Activated CD4-positive, alpha-beta T cell treated with anti-CD3 and anti-CD28 coated beads, Interleukin-2, Interleukin-6, amounts not matched to agents 100 ng/mL and 50 ng/mL, durations not matched to agents 16 hours and 8 hours (primary cell): ENCODE measurements at regions not wholly inside any gene's neighbourhood (a gene's known extent, or its start where the extent isn't known, plus 50 kb on each side); places are given as distances from the start of the nearest gene placed in this dataset.
"Not testable (repeated sequence)": the region's sequence is repeated elsewhere in the genome, so short reads cannot be mapped to it uniquely, and the experiment has no call there.

Experiments used
- DNase-seq: peaks from one replicate; pipeline ENCODE4 v3.0.0-alpha.2; 2020

DNA sequence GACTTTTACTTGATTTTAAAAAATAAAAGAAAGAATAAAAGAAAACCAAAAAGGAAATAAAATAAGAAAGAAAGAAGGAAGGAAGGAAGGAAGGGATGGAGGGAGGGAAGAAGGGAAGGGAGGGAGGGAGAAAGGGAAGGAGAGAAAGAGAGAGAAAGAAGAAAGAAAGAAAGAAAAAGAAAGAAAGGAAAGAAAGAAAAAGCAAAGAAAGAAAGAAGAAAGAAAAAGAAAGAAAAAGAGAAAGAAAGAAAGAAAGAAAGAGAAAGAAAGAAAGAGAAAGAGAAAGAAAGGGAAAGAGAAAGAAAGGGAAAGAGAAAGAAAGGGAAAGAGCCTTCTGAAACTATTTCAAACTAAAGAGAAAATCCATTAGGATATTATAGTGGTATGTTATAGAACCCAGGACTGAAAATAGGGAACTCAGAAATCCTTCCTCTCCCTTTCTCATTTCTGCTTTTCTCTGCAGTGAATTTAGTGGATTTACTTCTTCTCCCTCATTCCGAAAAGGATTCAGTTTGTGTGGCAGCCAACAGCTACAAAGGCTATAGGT, 414.7 kb upstream of the CCNG1 start:
- DNase-seq = no peak

DNA sequence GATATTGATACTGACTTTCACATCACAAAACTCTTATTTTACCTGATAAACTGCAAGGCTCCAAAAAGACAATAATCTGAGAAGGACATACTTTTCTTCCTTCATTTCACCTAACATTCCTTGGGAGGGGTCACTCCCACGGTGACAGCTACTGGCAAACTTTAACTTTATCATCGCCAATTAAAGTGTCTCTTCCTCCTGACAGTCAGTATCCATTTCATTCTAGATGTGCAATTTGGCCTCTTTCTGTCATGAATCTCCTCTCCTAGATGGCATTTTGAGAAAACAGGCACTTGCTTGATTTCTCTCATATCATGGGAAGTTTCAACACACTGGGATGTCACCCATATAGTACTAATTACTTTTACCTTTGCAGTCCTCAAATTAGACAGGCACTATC, 413.5 kb upstream of the CCNG1 start:
- DNase-seq = no peak

DNA sequence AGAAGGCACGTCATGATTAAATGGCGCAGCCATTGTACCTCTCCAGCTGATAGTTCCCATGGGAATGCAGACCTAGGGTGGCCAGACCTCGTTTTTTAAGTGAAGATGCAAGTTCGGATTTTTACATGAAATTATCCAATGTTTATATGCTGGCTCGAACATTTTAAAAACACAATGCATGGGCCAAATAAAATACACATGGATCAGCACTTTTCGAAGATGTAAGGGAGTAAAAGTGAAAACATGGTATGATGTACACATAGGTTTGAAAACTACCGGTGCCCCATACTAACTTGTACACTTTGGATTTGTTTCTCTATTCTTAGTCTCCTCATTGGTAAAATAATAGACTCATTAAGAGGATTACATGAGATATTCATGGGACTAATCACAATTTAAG, 412.5 kb upstream of the CCNG1 start:
- no peak for DNase-seq

DNA sequence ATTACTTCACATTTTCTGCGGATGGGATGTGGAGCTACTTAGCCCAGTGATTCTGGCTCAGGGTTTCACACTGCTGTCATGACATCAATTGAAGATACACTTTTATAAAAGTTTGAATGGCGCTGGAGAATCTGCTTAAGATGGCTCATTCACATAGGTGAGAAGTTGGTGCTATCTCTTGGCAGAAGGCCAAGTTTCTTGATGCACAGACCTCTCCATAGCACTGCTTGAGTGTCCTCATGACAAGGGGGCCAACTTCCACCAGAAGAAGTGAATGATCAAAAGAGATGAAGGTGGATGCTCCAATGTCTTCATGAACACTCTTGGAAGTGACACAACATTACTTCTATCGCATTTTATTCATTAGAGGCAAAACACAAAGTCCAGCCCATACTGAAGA, 403.7 kb upstream of the CCNG1 start:
- no peak for DNase-seq

DNA sequence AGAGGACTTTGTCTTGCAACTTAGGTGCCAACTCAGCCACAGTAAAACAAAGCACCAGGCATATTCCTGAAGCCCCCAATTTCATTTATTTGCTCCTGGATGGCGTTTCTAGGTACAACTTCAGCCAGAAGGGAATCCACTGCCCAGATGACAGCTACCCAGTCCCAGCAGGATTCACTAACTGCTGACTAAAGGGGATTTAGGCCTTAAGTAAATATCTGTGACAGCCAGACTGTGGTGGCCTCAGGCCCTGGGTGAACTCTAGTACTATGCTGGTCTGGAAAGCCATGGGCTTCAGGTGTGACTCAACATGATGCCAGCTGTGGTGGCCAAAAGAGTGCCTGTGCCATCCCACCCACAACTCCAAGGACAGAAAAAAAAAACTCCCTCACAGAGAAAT, 396.1 kb upstream of the CCNG1 start:
- DNase-seq = no peak

DNA sequence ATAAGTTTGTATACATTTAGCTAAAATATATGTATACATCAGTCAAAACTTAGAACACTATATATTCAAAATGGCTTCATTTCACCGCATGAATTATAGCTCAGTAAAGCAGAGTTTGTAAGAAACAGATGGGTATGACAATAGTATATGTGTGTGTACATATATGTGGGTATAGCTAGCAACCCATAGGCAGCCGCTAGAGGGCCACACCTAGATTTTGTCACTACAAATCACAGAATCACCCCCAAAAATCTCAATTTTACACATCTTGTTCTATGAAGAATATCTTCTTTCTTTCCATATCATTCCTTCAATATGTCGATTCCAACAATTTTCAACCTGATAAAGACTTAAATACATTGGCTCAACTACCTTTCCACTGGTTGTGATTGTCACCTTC, 357.8 kb upstream of the CCNG1 start:
- peak; percentile 2 for DNase-seq

DNA sequence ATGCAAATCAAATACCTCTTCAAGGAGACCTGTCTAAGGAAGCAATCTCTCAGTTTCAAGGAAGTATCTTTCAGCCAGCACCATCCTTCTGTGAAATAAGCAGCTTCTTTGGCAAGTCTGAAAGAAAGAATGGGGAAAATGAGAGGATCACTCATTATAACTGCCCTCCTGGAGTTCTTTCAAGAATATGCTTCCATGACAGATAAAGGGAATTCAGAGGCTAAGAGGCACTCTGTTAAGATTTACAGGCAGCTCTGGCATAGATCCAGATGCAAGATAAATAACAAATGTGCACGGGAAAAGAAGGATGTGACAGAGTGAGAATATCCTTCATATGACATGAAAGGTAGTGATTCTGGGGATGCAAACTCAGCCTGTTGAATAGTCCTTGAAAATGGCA, 348.2 kb upstream of the CCNG1 start:
- DNase-seq = no peak

DNA sequence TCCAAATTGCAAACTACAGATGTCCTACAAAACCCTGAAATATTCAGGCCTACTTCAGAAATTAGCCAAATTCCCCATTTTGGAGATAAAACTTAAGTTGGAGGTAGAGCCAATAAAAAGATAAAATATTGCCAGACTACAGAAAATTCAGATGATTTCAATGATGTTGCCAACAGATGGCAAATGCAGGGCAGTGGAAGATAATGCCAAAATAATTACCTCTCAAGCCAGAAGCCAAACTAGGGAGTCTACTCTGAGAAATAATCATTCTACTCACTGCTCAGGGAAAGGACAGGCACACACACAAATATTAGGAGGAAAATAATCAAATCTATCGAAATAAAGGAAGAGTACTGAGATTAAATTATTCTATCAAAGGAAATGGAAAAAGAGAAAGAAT, 347.5 kb upstream of the CCNG1 start:
- no peak for DNase-seq

DNA sequence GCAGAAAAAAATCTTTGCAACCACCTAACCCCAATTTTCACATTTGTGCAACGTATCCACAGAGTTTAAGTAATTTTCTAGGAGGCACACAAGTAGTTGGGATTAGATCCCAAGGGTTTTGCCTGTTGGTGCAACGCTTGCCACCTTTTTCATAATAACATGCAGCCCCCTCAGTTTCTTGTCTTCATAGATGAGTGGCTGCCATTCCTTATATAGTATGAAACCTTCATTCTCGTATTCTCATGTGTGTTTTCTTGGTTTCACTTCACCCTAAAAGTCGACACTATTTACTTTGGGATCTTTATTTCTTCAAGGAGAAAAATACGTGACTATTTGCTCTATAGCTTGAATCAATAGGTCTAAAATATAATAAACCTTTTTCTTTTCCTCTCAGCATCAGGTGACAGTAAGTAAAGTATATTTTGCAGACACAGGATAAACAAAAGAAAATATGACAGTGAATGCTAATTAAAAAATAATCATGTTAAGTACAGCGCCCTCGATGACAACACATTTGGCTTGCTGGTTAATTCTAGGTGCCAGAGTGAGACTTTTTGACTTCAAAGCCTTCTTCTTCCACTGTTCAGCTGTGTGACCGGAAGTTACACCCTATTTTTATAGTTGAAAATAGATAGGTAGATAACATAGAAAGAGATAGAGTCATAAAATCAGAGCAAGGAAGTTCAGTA, 342.8 kb upstream of the CCNG1 start:
- DNase-seq = no peak

DNA sequence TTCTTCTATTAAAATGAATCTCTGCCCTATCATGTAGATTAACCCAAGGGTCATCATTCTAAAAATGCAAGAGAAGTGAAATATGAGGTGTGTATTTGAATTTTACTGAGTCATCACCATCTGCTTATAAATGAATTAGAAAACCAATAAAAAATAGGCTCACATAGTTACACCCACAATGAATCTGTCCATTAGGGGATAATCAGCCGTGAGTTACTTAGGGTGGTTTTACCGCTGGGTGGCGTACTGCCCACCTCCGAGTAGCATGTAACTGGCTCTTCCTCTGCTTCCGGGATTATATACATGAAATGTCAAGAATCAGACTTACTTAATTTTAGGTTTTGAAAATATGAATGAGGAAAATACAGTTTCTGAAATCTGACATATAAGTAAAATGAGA, 332.9 kb upstream of the CCNG1 start:
- no peak for DNase-seq

DNA sequence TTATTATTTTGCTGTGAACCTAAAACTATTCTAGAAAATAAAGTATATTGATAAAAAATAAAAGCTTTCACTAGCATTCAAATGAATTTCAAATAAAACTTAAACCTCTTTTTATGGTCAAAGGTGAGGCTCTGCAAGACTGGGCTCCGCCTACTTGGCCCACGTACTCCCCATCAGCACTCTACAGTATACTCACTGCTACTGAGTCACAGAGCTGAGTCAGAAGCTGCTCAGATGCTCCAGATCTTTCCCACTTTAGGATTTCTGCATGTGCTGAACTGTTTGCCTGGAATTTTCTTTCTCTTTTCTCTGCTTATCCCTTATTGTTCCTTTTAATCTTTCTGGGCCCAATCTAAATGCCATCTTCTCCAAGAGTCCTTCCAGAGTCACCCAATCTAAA, 331.9 kb upstream of the CCNG1 start:
- no peak for DNase-seq

DNA sequence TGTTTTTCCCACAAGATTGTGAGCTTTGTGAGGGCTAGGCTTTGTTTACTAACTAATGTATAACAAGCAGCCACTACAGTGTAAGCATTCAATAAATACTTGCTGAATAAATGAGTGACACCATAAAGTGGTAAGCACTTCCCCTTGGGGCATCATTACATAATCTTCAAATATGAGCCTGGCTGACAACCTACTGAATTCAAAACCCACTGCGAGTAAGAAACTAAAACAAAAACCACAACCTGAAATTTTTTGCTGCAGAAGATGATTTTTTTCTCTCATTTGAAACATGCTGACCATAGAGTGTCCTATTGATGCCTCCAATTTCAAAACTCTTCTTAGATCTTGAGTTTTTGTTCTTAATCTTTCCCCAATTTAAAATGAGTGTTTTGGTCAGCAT, 331.3 kb upstream of the CCNG1 start:
- DNase-seq = no peak

DNA sequence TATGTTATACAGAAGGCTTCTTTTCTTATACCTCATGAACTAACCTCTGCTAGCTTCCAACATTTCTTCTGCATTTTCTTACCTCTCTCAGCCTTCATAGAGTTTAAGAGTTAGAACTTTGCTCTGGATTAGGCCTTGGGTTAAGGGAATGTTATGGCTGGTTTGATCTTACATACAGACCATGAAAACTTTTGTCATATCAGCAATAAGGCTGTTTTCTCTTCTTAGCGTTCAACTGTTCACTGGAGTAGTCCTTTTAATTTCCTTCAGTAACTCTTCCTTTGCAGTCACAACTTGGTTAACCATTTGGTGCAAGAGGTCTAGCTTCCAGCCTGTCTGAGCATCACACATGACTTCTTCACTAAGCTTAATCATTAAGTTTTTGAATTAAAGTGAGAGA, 329.0 kb upstream of the CCNG1 start:
- no peak for DNase-seq

DNA sequence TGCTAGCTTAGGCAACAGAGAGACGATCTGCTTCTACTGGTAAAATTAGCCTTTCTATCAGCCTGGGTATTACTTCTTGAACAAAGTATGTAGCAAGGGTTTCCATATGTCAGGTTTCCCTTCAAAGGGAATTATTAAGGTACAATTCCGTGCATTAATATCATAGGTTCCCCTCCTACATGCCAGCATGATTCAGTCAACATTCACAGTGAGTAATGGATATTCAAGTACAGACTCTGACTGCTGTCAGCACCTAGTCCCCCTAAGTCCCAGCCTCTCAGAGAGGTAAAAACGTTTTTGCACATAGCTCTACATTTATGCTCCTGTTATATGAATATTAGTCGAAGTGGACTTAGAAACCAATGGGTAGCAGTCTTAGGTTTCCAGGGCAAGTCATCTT, 322.4 kb upstream of the CCNG1 start:
- no peak for DNase-seq

DNA sequence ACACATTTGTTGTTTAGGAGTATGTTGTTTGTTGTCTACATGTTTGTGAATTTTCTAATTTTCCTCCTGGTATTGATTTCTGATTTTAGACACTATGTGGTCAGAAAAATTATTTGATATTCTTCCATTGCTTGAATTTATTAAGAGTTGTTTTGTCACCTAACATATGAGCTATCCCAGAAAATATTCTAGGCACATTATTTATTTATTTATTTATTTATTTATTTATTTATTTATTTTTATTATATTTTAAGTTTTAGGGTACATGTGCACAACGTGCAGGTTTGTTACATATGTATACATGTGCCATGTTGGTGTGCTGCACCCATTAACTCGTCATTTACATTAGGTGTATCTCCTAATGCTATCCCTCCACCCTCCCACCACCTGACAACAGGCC, 320.8 kb upstream of the CCNG1 start:
- not testable (repeated sequence) for DNase-seq

DNA sequence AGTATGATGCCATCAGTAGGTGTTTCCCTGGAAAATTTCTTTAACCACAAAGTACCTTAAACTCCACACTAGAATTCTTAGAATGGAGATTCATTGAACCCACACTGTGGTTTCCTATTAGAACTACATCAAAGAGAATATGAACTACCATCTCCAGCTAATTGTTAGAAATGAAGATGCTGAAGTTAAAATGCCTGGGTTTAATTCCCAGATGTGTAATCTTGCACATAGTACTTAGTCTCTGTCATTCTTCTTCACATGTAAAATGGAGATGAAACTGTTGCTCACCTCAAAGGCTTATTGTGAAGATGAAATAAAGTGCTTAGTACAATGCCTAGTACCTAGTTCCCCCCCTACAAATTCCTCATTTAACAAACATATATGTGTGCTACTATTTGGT, 303.3 kb upstream of the CCNG1 start:
- no peak for DNase-seq

DNA sequence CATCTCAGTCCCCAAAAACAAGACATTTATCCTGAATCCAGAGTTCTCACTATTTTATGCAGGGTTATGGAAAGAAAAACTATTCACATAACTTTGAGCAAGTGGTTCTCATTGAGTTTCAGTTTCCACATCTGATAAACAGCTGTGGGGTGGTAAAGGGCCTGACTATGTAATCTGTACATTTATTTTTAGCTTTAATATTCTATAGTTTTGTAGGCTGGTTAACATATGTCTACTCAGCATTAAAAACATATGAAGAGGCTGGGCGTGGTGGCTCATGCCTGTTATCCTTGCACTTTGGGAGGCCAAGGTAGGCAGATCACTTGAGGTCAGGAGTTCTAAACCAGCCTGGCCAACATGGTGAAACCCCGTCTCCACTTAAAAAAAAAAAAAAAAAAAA, 301.5 kb upstream of the CCNG1 start:
- DNase-seq = no peak

DNA sequence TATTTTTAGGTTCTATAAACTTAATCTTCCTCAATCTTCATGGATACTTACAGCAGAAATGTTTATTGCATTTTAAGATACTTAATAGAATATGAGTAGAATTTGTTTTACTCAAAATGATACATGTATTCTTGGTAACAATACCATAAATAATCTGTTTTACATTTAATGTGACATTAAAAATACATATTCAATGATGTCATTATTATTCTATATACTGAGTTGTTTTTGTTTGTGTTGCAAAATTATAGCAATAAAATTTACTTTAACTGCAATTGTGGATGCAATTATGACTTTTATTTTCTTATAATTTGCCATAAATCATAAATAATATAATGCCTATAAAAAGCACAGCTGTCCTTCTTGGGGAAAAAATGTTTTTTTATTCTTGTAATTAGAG, 275.9 kb upstream of the CCNG1 start:
- no peak for DNase-seq

DNA sequence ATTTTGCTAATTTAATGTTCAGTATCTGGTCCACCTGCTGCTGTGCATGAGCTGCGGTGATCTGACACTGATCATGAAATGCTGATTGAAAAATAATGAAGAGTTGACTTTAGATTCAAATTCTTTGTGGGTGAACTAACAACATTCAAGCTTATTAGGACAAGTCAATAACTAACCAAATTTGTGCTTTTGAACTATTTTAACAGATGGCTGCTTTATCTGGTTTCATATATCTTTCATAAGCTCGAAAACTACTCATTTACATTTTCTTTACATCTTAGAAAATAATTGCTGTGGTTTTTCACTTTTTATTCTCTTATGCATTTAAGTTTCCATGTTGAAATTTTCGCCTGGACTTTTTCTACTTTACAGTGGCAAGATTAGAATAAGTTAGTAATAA, 274.8 kb upstream of the CCNG1 start:
- DNase-seq = no peak

DNA sequence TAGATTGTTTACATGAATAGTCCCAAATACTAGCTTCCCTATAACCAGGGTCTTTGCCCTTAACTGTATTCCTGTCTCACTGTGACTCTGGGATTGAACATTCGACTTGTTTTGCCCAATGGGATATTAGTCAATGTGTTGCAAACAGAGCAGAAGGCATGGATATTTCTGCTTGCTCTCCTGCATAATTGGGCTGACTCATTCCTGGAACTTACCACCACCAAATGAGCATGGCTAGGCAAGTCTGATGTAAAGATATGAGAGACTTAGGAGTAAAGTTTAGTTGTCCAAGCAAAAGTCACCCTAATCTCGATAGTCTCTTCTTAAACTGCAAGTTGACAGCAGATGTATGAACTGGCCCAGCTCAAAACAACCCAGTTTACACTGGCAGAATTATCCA, 273.5 kb upstream of the CCNG1 start:
- DNase-seq = no peak

DNA sequence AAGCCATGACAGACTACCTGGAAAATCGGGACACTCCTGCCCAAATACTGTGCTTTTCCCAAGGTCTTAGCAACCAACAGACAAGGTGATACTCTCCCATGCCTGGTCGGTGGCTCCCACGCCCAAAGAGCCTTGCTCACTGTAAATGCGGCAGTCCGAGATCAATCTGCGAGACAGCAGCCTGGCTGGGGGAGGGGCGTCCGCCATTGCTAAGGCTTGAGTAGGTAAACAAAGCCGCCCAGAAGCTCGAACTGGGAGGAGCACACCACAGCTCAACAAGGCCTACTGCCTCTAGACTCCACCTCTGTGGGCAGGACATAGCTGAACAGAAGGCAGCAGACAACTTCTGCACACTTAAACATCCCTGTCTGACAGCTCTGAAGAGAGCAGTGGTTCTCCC, 272.1 kb upstream of the CCNG1 start:
- DNase-seq = no peak

DNA sequence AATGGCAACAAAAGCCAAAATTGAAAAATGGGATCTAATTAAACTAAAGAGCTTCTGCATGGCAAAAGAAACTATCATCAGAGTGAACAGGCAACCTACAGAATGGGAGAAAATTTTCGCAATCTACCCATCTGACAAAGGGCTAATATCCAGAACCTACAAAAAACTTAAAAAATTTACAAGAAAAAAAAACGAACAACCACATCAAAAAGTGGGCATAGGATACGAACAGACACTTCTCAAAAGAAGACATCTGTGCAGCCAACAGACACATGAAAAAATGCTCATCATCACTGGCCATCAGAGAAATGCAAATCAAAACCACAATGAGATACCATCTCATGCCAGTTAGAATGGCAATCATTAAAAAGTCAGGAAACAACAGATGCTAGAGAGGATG, 267.2 kb upstream of the CCNG1 start:
- DNase-seq = not testable (repeated sequence)

DNA sequence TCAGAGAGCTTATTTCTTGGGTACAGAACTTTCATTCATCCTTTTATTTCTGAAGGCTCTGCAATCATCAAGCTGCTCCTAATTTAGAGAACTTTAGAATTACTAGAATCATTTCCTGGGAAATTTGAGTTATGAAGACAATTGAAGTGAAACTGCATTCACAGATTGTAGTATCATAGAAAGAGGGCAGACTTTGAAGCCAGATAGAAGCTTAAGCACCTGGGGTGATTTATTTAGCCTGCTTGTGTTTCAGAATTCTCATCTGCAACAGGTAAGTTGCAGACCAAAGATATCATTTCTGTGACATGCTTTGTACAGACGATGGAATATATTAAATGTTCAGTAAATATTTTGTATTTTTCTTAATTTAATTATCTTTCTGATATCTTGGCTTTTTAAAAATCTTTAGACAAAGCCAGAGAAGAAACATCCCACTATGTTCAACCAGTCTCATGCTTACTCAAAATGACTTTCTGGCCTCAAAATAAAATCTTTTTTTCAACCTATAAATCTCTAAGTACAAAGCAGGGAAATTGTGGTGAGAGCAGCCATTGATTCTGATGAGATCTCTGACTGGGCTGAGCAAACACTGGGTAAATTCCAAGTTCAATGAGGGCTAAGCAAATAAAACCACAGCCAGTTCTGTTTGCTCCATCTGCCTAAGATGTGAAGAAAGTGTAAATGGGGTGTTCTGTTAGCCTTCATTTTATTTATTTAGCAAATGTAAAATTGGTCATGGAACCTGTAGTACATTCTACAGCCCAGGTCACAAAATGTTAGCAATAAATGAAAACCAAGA, 264.7 kb upstream of the CCNG1 start:
- DNase-seq = no peak

DNA sequence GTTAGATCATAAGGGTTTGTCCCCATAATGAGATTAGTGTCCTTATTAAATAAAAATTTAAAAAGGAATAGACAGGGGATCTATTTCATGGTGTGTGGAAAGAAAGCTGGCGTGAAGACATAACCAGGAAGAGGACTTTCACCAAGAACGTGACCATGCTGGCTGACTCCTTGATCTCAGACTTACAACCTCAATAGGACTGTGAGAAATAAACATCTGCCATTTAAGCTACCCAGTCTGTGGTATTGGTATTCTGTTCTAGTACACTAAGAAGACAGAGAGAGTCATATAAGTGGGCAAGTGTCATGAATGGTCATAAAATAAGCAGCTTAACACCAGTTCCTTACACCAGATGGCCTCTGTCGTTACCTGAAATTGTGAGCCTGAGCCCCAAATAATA, 259.4 kb upstream of the CCNG1 start:
- no peak for DNase-seq

DNA sequence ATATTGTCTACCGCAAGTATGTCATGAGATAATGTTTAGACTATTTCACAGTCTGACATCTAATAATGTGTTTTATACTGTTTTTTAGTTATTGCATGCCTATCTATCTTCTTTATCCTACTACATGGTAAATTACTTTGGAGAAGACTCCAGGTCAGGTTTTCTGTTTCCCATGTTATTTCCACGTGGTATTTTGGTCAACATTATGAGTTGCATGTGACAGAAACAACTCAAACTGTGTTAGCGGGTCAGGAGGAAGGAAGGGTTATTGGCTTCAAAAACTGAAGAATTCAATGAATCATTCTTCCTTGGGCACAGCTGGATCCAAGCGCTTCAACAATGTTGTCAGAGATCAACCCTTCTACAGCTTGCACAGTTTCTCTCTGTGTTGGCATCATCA, 252.1 kb upstream of the CCNG1 start:
- no peak for DNase-seq
